HG03103 (cell line): ENCODE measurements at regions not wholly inside any gene's neighbourhood (a gene's known extent, or its start where the extent isn't known, plus 50 kb on each side); places are given as distances from the start of the nearest gene placed in this dataset.

Experiments used
- ATAC-seq: cut with Tn5 transposase; IDR thresholded peaks from one replicate; pipeline ENCODE4 v1.9.1; 2021; ENCODE audit warnings: low read depth; ENCODE audit not compliant: unreplicated experiment

GRCh38 chr11:127411283-127411682 is 410.7 kb upstream of the KIRREL3 start:
- ATAC-seq: no peak

- ATAC-seq: no peak
Measured at GRCh38 chr11:127395034-127395433, 394.5 kb upstream of the KIRREL3 start.

- ATAC-seq: no peak
Measured at GRCh38 chr11:127393460-127393997, 393.0 kb upstream of the KIRREL3 start.

GRCh38 chr11:127392575-127392974 is 392.0 kb upstream of the KIRREL3 start:
- no peak for ATAC-seq

- no peak for ATAC-seq
Measured at GRCh38 chr11:127390465-127390864, 389.9 kb upstream of the KIRREL3 start.

- ATAC-seq: no peak
Measured at GRCh38 chr11:127385071-127385470, 384.5 kb upstream of the KIRREL3 start.

- no peak for ATAC-seq
Measured at GRCh38 chr11:127383026-127383425, 382.5 kb upstream of the KIRREL3 start.

- ATAC-seq: no peak
Measured at GRCh38 chr11:127381247-127381646, 380.7 kb upstream of the KIRREL3 start.

GRCh38 chr11:127379686-127380085 is 379.1 kb upstream of the KIRREL3 start:
- no peak for ATAC-seq

GRCh38 chr11:127376301-127376700 is 375.7 kb upstream of the KIRREL3 start:
- no peak for ATAC-seq

- ATAC-seq: no peak
Measured at GRCh38 chr11:127369356-127369755, 368.8 kb upstream of the KIRREL3 start.

- ATAC-seq: no peak
Measured at GRCh38 chr11:127362754-127363308, 362.3 kb upstream of the KIRREL3 start.

GRCh38 chr11:127358160-127358559 is 357.6 kb upstream of the KIRREL3 start:
- ATAC-seq: no peak

- ATAC-seq: no peak
Measured at GRCh38 chr11:127350476-127350875, 349.9 kb upstream of the KIRREL3 start.

- ATAC-seq: no peak
Measured at GRCh38 chr11:127345819-127346459, 345.4 kb upstream of the KIRREL3 start.

- no peak for ATAC-seq
Measured at GRCh38 chr11:127340438-127340837, 339.9 kb upstream of the KIRREL3 start.

GRCh38 chr11:127339376-127339775 is 338.8 kb upstream of the KIRREL3 start:
- ATAC-seq: no peak

- ATAC-seq: no peak
Measured at GRCh38 chr11:127338380-127339259, 338.1 kb upstream of the KIRREL3 start.

GRCh38 chr11:127334466-127334865 is 333.9 kb upstream of the KIRREL3 start:
- ATAC-seq: no peak

- no peak for ATAC-seq
Measured at GRCh38 chr11:127332896-127333295, 332.3 kb upstream of the KIRREL3 start.

- no peak for ATAC-seq
Measured at GRCh38 chr11:127330044-127330443, 329.5 kb upstream of the KIRREL3 start.
